Mucosa of rectum (tissue), 2 donors: ENCODE measurements at regions not wholly inside any gene's neighbourhood (a gene's known extent, or its start where the extent isn't known, plus 50 kb on each side); places are given as distances from the start of the nearest gene placed in this dataset.

Experiments used
- H3K27ac ChIP-seq, 2 donors: one replicate each; pipeline ENCODE4 v1.7.0; 2013; ENCODE audit warnings: inconsistent platforms in 2 of 2, low read depth in 2 of 2, low read length in 2 of 2
- H3K27me3 ChIP-seq, 2 donors: one replicate each; pipeline ENCODE4 v1.7.0; 2013; ENCODE audit warnings: low read length in 2 of 2; ENCODE audit not compliant: control insufficient read depth in 2 of 2, insufficient read depth in 2 of 2
- H3K36me3 ChIP-seq, 2 donors: one replicate each; pipeline ENCODE4 v1.7.0; 2013; ENCODE audit warnings: low read length in 2 of 2; ENCODE audit not compliant: control insufficient read depth in 2 of 2, insufficient read depth in 2 of 2
- H3K4me1 ChIP-seq, 2 donors: one replicate each; pipeline ENCODE4 v1.7.0; 2013; ENCODE audit warnings: low read length in 2 of 2, mild to moderate bottlenecking in 1 of 2; ENCODE audit not compliant: control insufficient read depth in 2 of 2, insufficient read depth in 2 of 2
- H3K4me3 ChIP-seq, 2 donors: one replicate each; pipeline ENCODE4 v1.7.0; 2013; ENCODE audit warnings: low read length in 2 of 2
- H3K9ac ChIP-seq, 2 donors: one replicate each; pipeline ENCODE4 v1.7.0; 2013; ENCODE audit warnings: low read length in 2 of 2, low read depth in 1 of 2, mild to moderate bottlenecking in 1 of 2
- H3K9me3 ChIP-seq, 2 donors: one replicate each; pipeline ENCODE4 v1.7.0; 2013; ENCODE audit warnings: low read length in 2 of 2; ENCODE audit not compliant: control insufficient read depth in 2 of 2
- donor health status: healthy.
- donor health status: Normal muscosa, but diverticular disease.

GRCh38 chr2:128981353-128981752 is 662.7 kb upstream of the HS6ST1 start:
- Histone ChIP-seq H3K9ac (no peak overlapping the region), H3K27me3 (no peaks in the 10 kb centered on the region), H3K36me3 (no peaks in the 10 kb centered on the region), H3K27ac (no peak overlapping the region), H3K4me1 (no peaks in the 10 kb centered on the region), H3K4me3 (no peak overlapping the region), H3K9me3 (no peaks in the 10 kb centered on the region)

- H3K27ac ChIP-seq: no peak overlapping the region
- no peaks in the 10 kb centered on the region for H3K36me3 ChIP-seq
- no peak overlapping the region for H3K4me3 ChIP-seq
- no peaks in the 10 kb centered on the region for H3K27me3 ChIP-seq
- no peaks in the 10 kb centered on the region for H3K9me3 ChIP-seq
- no peak overlapping the region for H3K9ac ChIP-seq
- no peaks in the 10 kb centered on the region for H3K4me1 ChIP-seq
Measured at GRCh38 chr2:128982001-128982400, 663.3 kb upstream of the HS6ST1 start.

DNA sequence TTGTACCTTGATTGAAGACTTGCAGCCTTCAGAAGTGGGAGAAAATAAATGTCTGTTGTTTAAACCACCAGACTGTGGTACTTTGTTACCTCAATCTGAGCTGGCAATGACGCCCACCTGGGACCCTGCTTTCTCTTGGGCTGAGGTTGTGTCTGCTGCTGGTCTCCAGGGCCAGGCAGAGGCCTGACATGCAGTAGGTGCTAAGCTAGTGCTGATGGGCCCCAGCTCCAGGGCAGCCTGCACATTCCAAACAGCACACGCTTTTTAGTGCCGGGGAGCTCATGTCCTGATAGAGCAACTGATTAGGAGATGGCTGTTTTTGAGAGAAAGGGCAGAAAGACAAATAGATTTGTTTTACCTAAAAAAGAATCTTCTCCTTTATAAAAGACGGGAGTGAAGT is 664.0 kb upstream of the HS6ST1 start:
- no peak overlapping the region for H3K4me3 ChIP-seq
- no peaks in the 10 kb centered on the region for H3K4me1 ChIP-seq
- H3K27me3 ChIP-seq: no peaks in the 10 kb centered on the region
- H3K9ac ChIP-seq: no peak overlapping the region
- H3K9me3 ChIP-seq: no peaks in the 10 kb centered on the region
- no peaks in the 10 kb centered on the region for H3K36me3 ChIP-seq
- no peak overlapping the region for H3K27ac ChIP-seq

DNA sequence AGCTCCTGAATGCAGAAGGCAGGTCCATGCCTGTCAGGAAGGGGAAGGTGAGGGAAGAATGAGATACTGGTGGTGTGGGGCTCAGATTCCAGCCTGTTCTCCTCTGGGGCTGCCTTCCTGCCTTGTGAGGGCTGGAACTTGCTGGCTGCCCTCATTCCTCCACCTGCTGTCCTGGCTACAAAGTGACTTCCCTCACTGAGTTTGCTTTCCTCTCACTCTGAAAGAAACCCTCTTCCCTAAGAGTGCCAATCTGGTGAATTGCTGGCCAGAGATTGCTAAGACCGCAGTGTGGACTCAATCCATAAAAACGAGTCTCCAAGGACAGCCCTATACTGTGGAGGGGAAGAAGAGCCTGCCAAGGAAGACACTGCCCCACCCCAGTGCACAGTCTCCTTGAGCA is 664.4 kb upstream of the HS6ST1 start:
- Histone ChIP-seq H3K27me3 (no peaks in the 10 kb centered on the region), H3K9ac (no peak overlapping the region), H3K9me3 (no peaks in the 10 kb centered on the region), H3K4me1 (no peaks in the 10 kb centered on the region), H3K27ac (no peak overlapping the region), H3K36me3 (no peaks in the 10 kb centered on the region), H3K4me3 (no peak overlapping the region)

DNA sequence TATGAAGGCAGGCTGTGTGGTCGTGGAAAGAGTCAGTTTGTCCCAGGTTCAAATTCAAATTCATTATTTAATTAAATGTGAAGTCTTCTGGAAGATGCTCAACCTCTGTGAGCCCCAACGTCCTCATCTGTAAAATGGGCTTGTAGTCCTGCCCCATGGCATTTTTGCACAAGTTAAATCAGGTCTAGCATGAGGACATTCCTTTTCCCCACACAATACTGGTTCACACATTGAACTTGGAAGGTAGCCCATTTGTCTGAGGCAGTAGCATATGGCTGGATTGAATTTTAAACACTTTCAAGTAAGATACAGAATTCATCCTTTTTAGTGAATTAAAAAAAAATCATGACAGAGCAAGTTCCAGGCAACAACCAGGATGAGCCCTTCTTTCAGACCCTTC is 665.4 kb upstream of the HS6ST1 start:
- Histone ChIP-seq H3K9me3 (no peaks in the 10 kb centered on the region), H3K4me1 (no peaks in the 10 kb centered on the region), H3K27ac (no peak overlapping the region)

DNA sequence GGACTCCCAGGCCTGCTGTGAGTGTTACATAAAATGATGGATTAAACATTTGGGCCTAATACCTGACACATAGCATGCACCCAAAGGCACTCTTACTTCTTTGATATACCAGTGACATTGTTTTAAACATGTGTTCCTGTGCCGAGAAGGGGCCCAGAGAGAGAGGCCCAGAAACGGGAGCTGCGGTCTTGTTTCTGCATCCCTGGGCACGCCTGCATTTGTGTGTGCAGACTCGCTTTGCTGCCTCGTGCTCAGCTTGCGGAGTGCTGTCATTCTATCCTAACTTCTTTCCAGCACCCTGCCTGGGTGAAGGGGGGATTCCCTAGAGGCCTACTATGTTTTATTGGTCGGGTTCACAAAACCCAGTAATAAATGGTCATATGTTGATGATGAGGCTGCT is 666.2 kb upstream of the HS6ST1 start:
- Histone ChIP-seq H3K4me3 (no peak overlapping the region), H3K9me3 (no peaks in the 10 kb centered on the region), H3K27ac (no peak overlapping the region), H3K36me3 (no peaks in the 10 kb centered on the region), H3K9ac (no peak overlapping the region), H3K27me3 (no peaks in the 10 kb centered on the region), H3K4me1 (no peaks in the 10 kb centered on the region)

More for the DNA sequence above, 665.4 kb upstream of the HS6ST1 start:
- Histone ChIP-seq H3K36me3 (no peaks in the 10 kb centered on the region), H3K4me3 (no peak overlapping the region), H3K27me3 (no peaks in the 10 kb centered on the region), H3K9ac (no peak overlapping the region)

GRCh38 chr2:128986026-128986715 is 667.5 kb upstream of the HS6ST1 start:
- Histone ChIP-seq H3K9ac (no peak overlapping the region), H3K4me3 (no peak overlapping the region), H3K27ac (no peak overlapping the region), H3K36me3 (no peaks in the 10 kb centered on the region), H3K27me3 (no peaks in the 10 kb centered on the region), H3K9me3 (no peaks in the 10 kb centered on the region), H3K4me1 (no peaks in the 10 kb centered on the region)

DNA sequence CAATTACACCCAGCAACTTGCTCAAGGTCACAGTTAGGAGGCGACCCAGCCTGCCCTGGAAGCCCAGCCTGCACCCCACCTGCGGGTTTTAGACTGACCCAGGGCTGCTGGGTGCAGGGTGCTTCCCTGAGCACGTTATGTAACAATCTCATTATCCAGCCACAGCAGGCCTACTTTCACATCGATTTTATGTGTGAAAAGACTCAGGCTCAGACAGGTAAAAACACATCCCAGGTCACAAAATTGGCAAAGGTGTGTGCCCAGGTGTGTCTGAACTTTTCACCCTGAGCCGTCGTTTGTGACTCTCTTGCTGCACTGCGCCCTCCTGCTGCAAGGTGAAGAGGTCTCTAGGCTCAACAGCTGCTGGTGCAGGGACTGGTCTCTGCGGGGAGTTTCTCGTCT is 668.2 kb upstream of the HS6ST1 start:
- H3K9me3 ChIP-seq: no peaks in the 10 kb centered on the region
- H3K9ac ChIP-seq: no peak overlapping the region
- H3K36me3 ChIP-seq: no peaks in the 10 kb centered on the region
- H3K4me1 ChIP-seq: no peaks in the 10 kb centered on the region
- H3K27ac ChIP-seq: no peak overlapping the region
- no peaks in the 10 kb centered on the region for H3K27me3 ChIP-seq
- H3K4me3 ChIP-seq: no peak overlapping the region

DNA sequence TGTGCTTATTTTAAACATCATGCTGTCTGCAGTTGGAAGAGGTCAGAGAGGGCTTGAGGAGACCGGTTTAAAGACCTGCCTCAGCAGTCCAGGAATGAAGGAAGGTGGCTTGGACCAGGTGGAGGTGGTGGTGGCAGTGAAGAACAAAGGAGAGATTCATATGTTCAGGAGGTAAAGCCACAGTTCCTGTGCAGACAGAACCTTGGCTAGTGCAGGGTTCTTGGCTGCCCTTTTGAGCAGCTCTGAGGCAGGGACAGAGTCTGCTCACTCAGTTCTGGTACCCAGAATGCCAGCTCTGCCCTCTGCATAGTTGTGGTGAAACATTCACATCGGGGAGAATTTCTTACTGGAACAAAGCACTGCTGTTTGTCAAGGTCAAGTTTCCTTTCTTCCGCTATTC is 669.7 kb upstream of the HS6ST1 start:
- no peak overlapping the region for H3K9ac ChIP-seq
- no peak overlapping the region for H3K4me3 ChIP-seq
- H3K4me1 ChIP-seq: no peaks in the 10 kb centered on the region
- no peak overlapping the region for H3K27ac ChIP-seq
- no peaks in the 10 kb centered on the region for H3K36me3 ChIP-seq
- H3K27me3 ChIP-seq: no peaks in the 10 kb centered on the region
- H3K9me3 ChIP-seq: no peaks in the 10 kb centered on the region

- Histone ChIP-seq H3K27me3 (no peaks in the 10 kb centered on the region), H3K9me3 (no peaks in the 10 kb centered on the region), H3K9ac (no peak overlapping the region), H3K27ac (no peak overlapping the region), H3K4me1 (no peaks in the 10 kb centered on the region), H3K36me3 (no peaks in the 10 kb centered on the region), H3K4me3 (no peak overlapping the region)
Measured at GRCh38 chr2:128988967-128989366, 670.3 kb upstream of the HS6ST1 start.

DNA sequence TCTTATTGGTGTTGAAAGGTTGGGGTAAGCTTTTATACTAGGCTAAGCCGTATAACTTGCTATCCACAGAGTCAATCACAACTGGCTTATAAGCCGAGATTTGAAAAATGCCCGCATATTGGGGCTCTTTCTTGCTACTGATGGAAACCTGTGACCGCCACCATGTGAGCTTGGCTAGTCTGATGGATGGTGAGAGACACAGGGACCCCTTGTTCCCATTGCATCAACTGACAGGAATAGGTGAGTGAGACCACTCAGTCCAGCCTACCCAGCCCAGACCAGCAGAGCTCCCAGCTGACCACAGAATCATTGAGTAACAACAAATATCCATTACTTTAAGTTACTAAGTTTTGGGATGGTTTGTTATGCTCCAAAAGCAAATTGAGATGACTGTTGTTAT is 676.4 kb upstream of the HS6ST1 start:
- Histone ChIP-seq H3K4me1 (no peaks in the 10 kb centered on the region), H3K27me3 (no peaks in the 10 kb centered on the region)

More for the DNA sequence above, 676.4 kb upstream of the HS6ST1 start:
- no peak overlapping the region for H3K9ac ChIP-seq
- H3K36me3 ChIP-seq: no peaks in the 10 kb centered on the region
- H3K9me3 ChIP-seq: no peaks in the 10 kb centered on the region
- H3K27ac ChIP-seq: no peak overlapping the region
- no peak overlapping the region for H3K4me3 ChIP-seq
